ENCODE measurements at regions not wholly inside any gene's neighbourhood (a gene's known extent, or its start where the extent isn't known, plus 50 kb on each side); places are given as distances from the start of the nearest gene placed in this dataset.
"Not testable (repeated sequence)": the region's sequence is repeated elsewhere in the genome, so short reads cannot be mapped to it uniquely, and the experiment has no call there.

- DNase-seq, result no peak
These were observed 508.1 kb downstream of the HAPSTR1 start for GRCh38 chr16:9599415-9600120.

- DNase-seq, result no peak
These were observed 510.7 kb downstream of the HAPSTR1 start for GRCh38 chr16:9602189-9602588.

- no peak for DNase-seq
These were observed 511.9 kb downstream of the HAPSTR1 start for GRCh38 chr16:9603316-9603715.

- no peak for DNase-seq
These were observed 516.2 kb downstream of the HAPSTR1 start for GRCh38 chr16:9607515-9608230.

- DNase-seq, result no peak
These were observed 519.3 kb downstream of the HAPSTR1 start for GRCh38 chr16:9610727-9611126.

- no peak for DNase-seq
These were observed 520.8 kb downstream of the HAPSTR1 start for GRCh38 chr16:9612267-9612666.

GRCh38 chr16:9614389-9614788 lies 522.9 kb downstream of the HAPSTR1 start:
- DNase-seq, result no peak

GRCh38 chr16:9622268-9622667 lies 530.8 kb downstream of the HAPSTR1 start:
- no peak for DNase-seq

- DNase-seq, result no peak
These were observed 533.7 kb downstream of the HAPSTR1 start for GRCh38 chr16:9625122-9625521.

- no peak for DNase-seq
These were observed 536.0 kb downstream of the HAPSTR1 start for GRCh38 chr16:9627427-9627826.

GRCh38 chr16:9630119-9630518 lies 538.7 kb downstream of the HAPSTR1 start:
- no peak for DNase-seq

- no peak for DNase-seq
These were observed 539.5 kb downstream of the HAPSTR1 start for GRCh38 chr16:9630985-9631384.

- no peak for DNase-seq
These were observed 542.4 kb downstream of the HAPSTR1 start for GRCh38 chr16:9633844-9634243.

GRCh38 chr16:9635150-9635720 lies 543.8 kb downstream of the HAPSTR1 start:
- DNase-seq, result not testable (repeated sequence)

GRCh38 chr16:9644258-9644657 lies 538.0 kb downstream of the GRIN2A start:
- no peak for DNase-seq

- DNase-seq, result no peak
These were observed 536.3 kb downstream of the GRIN2A start for GRCh38 chr16:9645911-9646310.

- DNase-seq, result no peak
These were observed 534.1 kb downstream of the GRIN2A start for GRCh38 chr16:9647981-9648701.

- DNase-seq, result no peak
These were observed 531.9 kb downstream of the GRIN2A start for GRCh38 chr16:9650284-9650683.

- DNase-seq, result no peak
These were observed 527.2 kb downstream of the GRIN2A start for GRCh38 chr16:9655051-9655450.

- DNase-seq, result no peak
These were observed 524.6 kb downstream of the GRIN2A start for GRCh38 chr16:9657641-9658040.

- no peak for DNase-seq
These were observed 524.1 kb downstream of the GRIN2A start for GRCh38 chr16:9658164-9658563.

GRCh38 chr16:9658586-9658985 lies 523.6 kb downstream of the GRIN2A start:
- DNase-seq, result no peak

- no peak for DNase-seq
These were observed 521.3 kb downstream of the GRIN2A start for GRCh38 chr16:9660898-9661297.

Data from 8988T (cell line).